H9 (cell line): ENCODE measurements at regions not wholly inside any gene's neighbourhood (a gene's known extent, or its start where the extent isn't known, plus 50 kb on each side); places are given as distances from the start of the nearest gene placed in this dataset.

Experiments used
- DNase-seq: peaks from one replicate; pipeline ENCODE4 v3.0.0-alpha.2; 2017
- H2AFZ ChIP-seq: one replicate; pipeline ENCODE4 v1.6.1; 2013; ENCODE audit warnings: mild to moderate bottlenecking, low read length, control low read depth, moderate library complexity
- H2AK5ac ChIP-seq: 2 replicates; pipeline ENCODE4 v1.6.1; 2013; ENCODE audit warnings: low read length, control low read depth, mixed read lengths; ENCODE audit not compliant: insufficient read length
- H2BK120ac ChIP-seq: one replicate; pipeline ENCODE4 v1.6.1; 2013; ENCODE audit warnings: low read depth, mild to moderate bottlenecking, low read length, control low read depth, inconsistent platforms; ENCODE audit not compliant: poor library complexity, severe bottlenecking
- H2BK12ac ChIP-seq: 2 replicates; pipeline ENCODE4 v1.6.1; 2013; ENCODE audit warnings: low read length, control low read depth, mixed read lengths, low read depth; ENCODE audit not compliant: insufficient read length
- H2BK15ac ChIP-seq: 2 replicates; pipeline ENCODE4 v1.6.1; 2013; ENCODE audit warnings: low read depth, low read length, control low read depth
- H2BK20ac ChIP-seq: one replicate; pipeline ENCODE4 v1.6.1; 2013; ENCODE audit warnings: low read depth, mild to moderate bottlenecking, low read length, control low read depth, inconsistent platforms; ENCODE audit not compliant: poor library complexity, severe bottlenecking
- H2BK5ac ChIP-seq: 2 replicates; pipeline ENCODE4 v1.6.1; 2013; ENCODE audit warnings: low read length, control low read depth, mixed read lengths; ENCODE audit not compliant: insufficient read length
- H3K14ac ChIP-seq: 2 replicates; pipeline ENCODE4 v1.6.1; 2013; ENCODE audit warnings: low read length, control low read depth; ENCODE audit not compliant: insufficient read depth
- H3K18ac ChIP-seq: 2 replicates; pipeline ENCODE4 v1.6.1; 2013; ENCODE audit warnings: low read depth, mild to moderate bottlenecking, mixed read lengths, low read length, control low read depth; ENCODE audit not compliant: insufficient read length
- H3K23ac ChIP-seq: 2 replicates; pipeline ENCODE4 v1.6.1; 2013; ENCODE audit warnings: low read length, control low read depth, mixed read lengths, low read depth; ENCODE audit not compliant: insufficient read length
- H3K23me2 ChIP-seq: 2 replicates; pipeline ENCODE4 v1.6.1; 2013; ENCODE audit warnings: low read depth, mild to moderate bottlenecking, mixed read lengths, low read length, control low read depth; ENCODE audit not compliant: insufficient read length, poor library complexity, severe bottlenecking
- H3K27ac ChIP-seq: 2 replicates; pipeline ENCODE4 v1.5.1; 2013; ENCODE audit warnings: low read length, control low read depth, mixed read lengths, low read depth; ENCODE audit not compliant: insufficient read length
- H3K27me3 ChIP-seq: 2 replicates; pipeline ENCODE4 v1.6.1; 2013; ENCODE audit warnings: low read length, control low read depth, inconsistent platforms; ENCODE audit not compliant: insufficient read depth
- H3K4ac ChIP-seq: 2 replicates; pipeline ENCODE4 v1.6.1; 2013; ENCODE audit warnings: low read depth, mild to moderate bottlenecking, control low read depth, inconsistent platforms, low read length, moderate library complexity
- H3K4me1 ChIP-seq: 2 replicates; pipeline ENCODE4 v1.6.1; 2013; ENCODE audit warnings: low read length, control low read depth, inconsistent platforms; ENCODE audit not compliant: insufficient read depth
- H3K4me2 ChIP-seq: 2 replicates; pipeline ENCODE4 v1.6.1; 2013; ENCODE audit warnings: low read length, control low read depth, mixed read lengths; ENCODE audit not compliant: insufficient read length, insufficient read depth
- H3K56ac ChIP-seq: 2 replicates; pipeline ENCODE4 v1.6.1; 2013; ENCODE audit warnings: low read depth, mild to moderate bottlenecking, mixed read lengths, low read length, control low read depth; ENCODE audit not compliant: insufficient read length
- H3K79me1 ChIP-seq: 2 replicates; pipeline ENCODE4 v1.6.1; 2013; ENCODE audit warnings: low read depth, mild to moderate bottlenecking, moderate library complexity, low read length, control low read depth, inconsistent platforms; ENCODE audit not compliant: insufficient read depth, poor library complexity, severe bottlenecking
- H3K79me2 ChIP-seq: 2 replicates; pipeline ENCODE4 v1.6.1; 2013; ENCODE audit warnings: low read length, control low read depth, inconsistent platforms; ENCODE audit not compliant: insufficient read depth
- H3K9ac ChIP-seq: 2 replicates; pipeline ENCODE4 v1.6.1; 2013; ENCODE audit warnings: low read length, control low read depth, mixed read lengths; ENCODE audit not compliant: insufficient read length; ENCODE audit errors: extremely low read depth
- H3K9me3 ChIP-seq: one replicate; pipeline ENCODE4 v1.6.1; 2013; ENCODE audit warnings: low read depth, low read length, inconsistent platforms; ENCODE audit not compliant: control insufficient read depth
- H3T11ph ChIP-seq: one replicate; pipeline ENCODE4 v1.6.1; 2013; ENCODE audit warnings: mild to moderate bottlenecking, low read length, control low read depth, inconsistent platforms
- H4K20me1 ChIP-seq: one replicate; pipeline ENCODE4 v1.6.1; 2013; ENCODE audit not compliant: control insufficient read depth, insufficient read length, insufficient read depth
- H4K5ac ChIP-seq: 2 replicates; pipeline ENCODE4 v1.6.1; 2013; ENCODE audit warnings: low read depth, mild to moderate bottlenecking, mixed read lengths, low read length, control low read depth; ENCODE audit not compliant: insufficient read length
- H4K8ac ChIP-seq: replicated peaks from 2 replicates; pipeline ENCODE4 v1.6.1; 2013; ENCODE audit warnings: low read length, control low read depth, mixed read lengths, low read depth; ENCODE audit not compliant: insufficient read length
- H4K91ac ChIP-seq: 2 replicates; pipeline ENCODE4 v1.6.1; 2013; ENCODE audit warnings: low read depth, mild to moderate bottlenecking, moderate library complexity, mixed read lengths, low read length, control low read depth; ENCODE audit not compliant: insufficient read length
- H3K27ac Mint-ChIP-seq, 3 experiments: 2 replicates in 2 of 3; 3 replicates in 1 of 3; pipeline ENCODE4 v1.8.0; 2020 to 2021; ENCODE audit warnings: mixed read lengths in 3 of 3, mild to moderate bottlenecking in 1 of 3, moderate library complexity in 1 of 3
- H3K27me3 Mint-ChIP-seq: 2 replicates; pipeline ENCODE4 v1.8.0; 2021; ENCODE audit warnings: low read depth, mild to moderate bottlenecking, moderate library complexity, mixed read lengths
- H3K36me3 Mint-ChIP-seq, 3 experiments: 2 replicates in 2 of 3; 3 replicates in 1 of 3; pipeline ENCODE4 v1.8.0; 2020 to 2021; ENCODE audit warnings: low read depth in 3 of 3, mixed read lengths in 3 of 3; ENCODE audit not compliant: insufficient read depth in 1 of 3
- H3K4me1 Mint-ChIP-seq, 2 experiments: 2 replicates each; pipeline ENCODE4 v1.8.0; 2020; ENCODE audit warnings: mixed read lengths in 2 of 2
- H3K4me3 Mint-ChIP-seq, 2 experiments: 2 replicates in 1 of 2; 3 replicates in 1 of 2; pipeline ENCODE4 v1.8.0; 2020 to 2021; ENCODE audit warnings: mild to moderate bottlenecking in 2 of 2, mixed read lengths in 2 of 2, moderate library complexity in 1 of 2
- H3K9me3 Mint-ChIP-seq, 2 experiments: 2 replicates in 1 of 2; 3 replicates in 1 of 2; pipeline ENCODE4 v1.8.0; 2020; ENCODE audit warnings: mild to moderate bottlenecking in 2 of 2, mixed read lengths in 2 of 2, moderate library complexity in 1 of 2
- CTCF ChIP-seq: fragments of 200-600 bp; sonication (generic); conservative IDR thresholded peaks from 3 replicates; pipeline ENCODE4 v1.8.0; 2021; ENCODE audit warnings: antibody characterized with exemption, mild to moderate bottlenecking
- WGBS: extraction: QIAGEN DNeasy Blood & Tissue Kit; methylation state at CpG from one replicate; pipeline ENCODE4 v1.1.7; 2013; ENCODE audit warnings: missing lambda C conversion rate, low lambda C conversion rate, mixed read lengths; ENCODE audit not compliant: insufficient read length; ENCODE audit errors: extremely low coverage; 5-methylcytosine and 5-hydroxymethylcytosine counted together

- Histone ChIP-seq H3K14ac (no peak overlapping the region), H4K91ac (no peak overlapping the region), H2BK120ac (no peak overlapping the region), H3K4ac (no peak overlapping the region), H4K5ac (no peak overlapping the region), H3K9me3 (no peaks in the 10 kb centered on the region), H3K56ac (no peak overlapping the region), H3K18ac (no peak overlapping the region), H2BK20ac (no peak overlapping the region), H3K4me2 (no peak overlapping the region), H2AK5ac (no peak overlapping the region), H3K4me1 (no peaks in the 10 kb centered on the region), H3K27ac (no peak overlapping the region), H3K23me2 (no peaks in the 10 kb centered on the region), H3K9ac (no peak overlapping the region), H3K23ac (no peak overlapping the region), H3T11ph (no peak overlapping the region), H2BK15ac (no peak overlapping the region), H2BK5ac (no peak overlapping the region), H2AFZ (no peak overlapping the region), H3K27me3 (no peaks in the 10 kb centered on the region), H3K79me1 (no peaks in the 10 kb centered on the region), H2BK12ac (no peak overlapping the region), H3K79me2 (no peaks in the 10 kb centered on the region), H4K8ac (no peak overlapping the region), H4K20me1 (no peaks in the 10 kb centered on the region)
- no peak overlapping the region for H3K27ac Mint-ChIP-seq
- H3K9me3 Mint-ChIP-seq, result peaks cover 0 to 3% of the 10 kb centered on the region in 2 experiments; a peak in 1 of 5 replicates
- DNase-seq, result no peak
- no peaks in the 10 kb centered on the region; a peak in 1 of 7 replicates for H3K36me3 Mint-ChIP-seq
- H3K4me1 Mint-ChIP-seq, result no peaks in the 10 kb centered on the region
- H3K4me3 Mint-ChIP-seq, result no peak overlapping the region
- no CpG with 5 or more reads among the region's 2 CpGs for WGBS
- no peaks in the 10 kb centered on the region for H3K27me3 Mint-ChIP-seq
- TF ChIP-seq CTCF, result no peak
These were observed 89.0 kb downstream of the NFKBIZ start for GRCh38 chr3:101938262-101938847.
